Activated gamma-delta T cell treated with anti-CD3 and anti-CD28 coated beads, Interleukin-2, amount 50 U/mL, for 16 hours (primary cell): ENCODE measurements at regions not wholly inside any gene's neighbourhood (a gene's known extent, or its start where the extent isn't known, plus 50 kb on each side); places are given as distances from the start of the nearest gene placed in this dataset.
"Not testable (repeated sequence)": the region's sequence is repeated elsewhere in the genome, so short reads cannot be mapped to it uniquely, and the experiment has no call there.

ENCODE experiments used
- DNase-seq: peaks from one replicate; pipeline ENCODE4 v3.0.0-alpha.2; 2020; ENCODE audit warnings: low read depth

DNA sequence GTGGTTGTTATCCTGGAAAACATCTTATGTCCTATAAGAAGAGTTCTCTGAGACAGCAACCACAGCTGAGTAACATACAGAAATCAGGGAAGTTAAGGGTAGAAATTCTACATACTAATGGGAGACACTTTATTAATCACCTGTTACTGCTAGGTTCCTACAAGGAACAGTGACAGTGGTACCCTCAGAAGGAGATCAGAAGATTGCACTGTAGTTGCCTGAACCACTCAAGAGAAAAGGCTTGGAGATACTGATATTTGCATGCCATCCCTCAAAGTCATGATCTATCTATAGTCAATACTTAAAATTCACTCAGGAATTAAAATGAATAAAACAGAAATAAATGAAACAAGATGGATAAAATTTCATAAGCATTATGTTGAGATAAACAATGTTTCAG is 136.0 kb downstream of the LMLN start:
- DNase-seq, result no peak

DNA sequence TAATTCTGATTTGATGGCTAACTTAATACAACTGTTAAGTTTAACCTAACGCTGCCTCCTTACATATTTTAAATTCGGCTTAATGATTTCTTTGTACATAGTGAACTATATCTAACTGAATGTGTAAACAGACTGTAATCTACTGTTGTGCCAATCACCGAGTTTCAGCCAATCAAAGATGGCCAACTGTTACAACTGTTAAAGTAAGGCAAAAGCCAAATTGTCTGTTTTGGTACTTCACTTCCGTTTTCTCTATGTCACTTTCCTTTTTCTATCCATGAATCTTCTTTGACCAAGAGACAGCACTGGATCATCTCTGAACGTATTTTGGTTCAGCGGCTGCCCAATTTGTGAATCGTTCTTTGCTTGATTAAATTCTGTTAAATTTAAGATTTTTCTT is 137.0 kb downstream of the LMLN start:
- DNase-seq, result no peak

DNA sequence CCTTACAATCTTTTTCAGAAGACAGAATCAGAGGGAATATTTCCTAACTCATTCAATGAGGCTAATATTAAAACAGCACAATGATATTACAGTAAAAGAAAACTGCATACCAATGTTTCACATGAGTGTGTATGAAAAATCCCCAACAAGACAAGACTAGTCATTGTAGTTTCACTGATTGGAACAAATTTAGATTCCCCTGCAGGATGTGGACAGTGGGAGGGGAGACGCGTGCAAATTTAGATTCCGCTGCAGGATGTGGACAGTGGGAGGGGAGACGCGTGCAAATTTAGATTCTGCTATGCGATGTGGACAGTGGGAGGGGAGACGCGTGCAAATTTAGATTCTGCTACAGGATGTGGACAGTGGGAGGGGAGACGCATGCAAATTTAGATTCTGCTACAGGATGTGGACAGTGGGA is 138.7 kb downstream of the LMLN start:
- not testable (repeated sequence) for DNase-seq

DNA sequence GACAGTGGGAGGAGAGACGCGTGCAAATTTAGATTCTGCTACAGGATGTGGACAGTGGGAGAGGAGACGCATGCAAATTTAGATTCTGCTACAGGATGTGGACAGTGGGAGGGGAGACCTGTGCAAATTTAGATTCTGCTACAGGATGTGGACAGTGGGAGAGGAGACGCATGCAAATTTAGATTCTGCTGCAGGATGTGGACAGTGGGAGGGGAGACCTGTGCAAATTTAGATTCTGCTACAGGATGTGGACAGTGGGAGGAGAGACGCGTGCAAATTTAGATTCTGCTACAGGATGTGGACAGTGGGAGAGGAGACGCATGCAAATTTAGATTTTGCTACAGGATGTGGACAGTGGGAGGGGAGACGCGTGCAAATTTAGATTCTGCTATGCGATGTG is 143.1 kb downstream of the LMLN start:
- not testable (repeated sequence) for DNase-seq

DNA sequence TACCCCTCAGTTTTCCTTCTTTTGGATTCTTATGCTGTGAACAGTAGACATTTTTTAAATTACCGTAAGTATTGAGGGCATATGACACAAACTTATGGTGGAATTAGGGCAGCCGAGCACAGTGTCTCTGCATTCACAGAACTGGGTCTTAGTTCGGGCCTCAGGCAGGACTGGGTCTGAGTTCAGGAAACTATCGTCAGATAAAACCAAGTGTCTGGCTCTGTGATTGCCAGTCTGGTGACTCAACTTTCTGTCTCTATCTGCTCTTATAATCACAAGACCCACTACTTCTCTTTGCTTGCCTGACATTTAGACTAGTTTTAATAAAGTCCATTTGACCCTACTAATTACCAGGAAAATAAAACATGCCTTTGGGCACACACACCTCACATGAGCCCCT is 146.2 kb downstream of the LMLN start:
- no peak for DNase-seq

DNA sequence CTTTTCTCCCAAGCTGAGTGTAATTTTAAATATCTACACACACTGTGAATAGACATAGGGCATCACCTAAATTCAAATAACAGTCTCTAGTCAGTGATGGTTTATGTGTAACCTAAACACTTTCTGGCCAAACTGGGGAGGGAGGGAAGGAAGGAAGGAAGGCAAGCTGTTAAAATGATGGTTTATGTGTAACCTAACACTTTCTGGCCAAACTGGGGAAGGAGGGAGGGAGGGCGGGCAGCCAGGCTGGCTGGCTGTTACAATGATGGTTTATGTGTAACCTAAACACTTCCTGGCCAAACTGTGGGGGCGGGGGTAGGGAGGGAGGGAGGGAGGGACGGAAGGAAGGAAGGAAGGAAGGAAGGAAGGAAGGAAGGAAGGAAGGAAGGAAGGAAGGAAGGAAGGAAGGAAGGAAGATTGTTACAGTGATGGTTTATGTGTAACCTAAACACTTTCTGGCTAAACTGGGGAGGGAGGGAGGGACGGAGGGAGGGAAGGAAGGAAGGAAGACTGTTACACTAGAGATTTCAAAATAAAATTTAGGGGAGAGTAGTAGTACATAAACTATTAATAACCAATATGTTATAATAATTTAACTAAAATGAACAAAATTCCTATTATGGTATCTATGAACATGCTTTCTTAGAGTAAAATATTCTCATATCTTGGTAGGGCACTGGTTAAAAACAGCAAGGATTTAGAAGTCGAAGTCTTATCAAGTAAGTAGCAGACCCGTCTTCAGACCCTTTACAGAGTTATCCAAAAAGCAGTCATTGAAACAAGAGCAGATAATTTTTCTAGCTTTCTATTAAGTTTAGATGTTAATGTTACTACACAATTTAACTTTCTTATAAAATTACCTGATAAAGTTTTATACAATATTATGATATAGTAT is 148.1 kb downstream of the LMLN start:
- DNase-seq, result no peak

DNA sequence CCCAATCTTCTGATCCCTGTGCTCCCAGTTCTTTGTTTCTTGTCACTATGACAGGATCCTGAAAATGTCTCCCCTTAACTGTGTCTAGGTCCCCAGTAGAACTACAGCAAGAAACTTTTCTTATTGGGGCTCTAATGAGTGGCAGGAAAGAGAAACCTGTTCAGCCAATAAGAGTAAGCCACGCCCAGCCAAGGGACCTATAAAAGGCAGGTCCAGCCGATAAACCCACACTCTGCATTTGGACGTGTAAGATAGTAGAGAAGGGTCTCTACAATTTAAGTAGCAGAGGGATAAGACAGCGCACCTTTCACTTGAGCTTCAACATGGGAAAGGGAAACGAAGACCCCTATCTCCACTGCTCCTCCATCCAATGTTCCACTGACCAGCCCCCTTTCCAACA is 149.9 kb downstream of the LMLN start:
- no peak for DNase-seq

DNA sequence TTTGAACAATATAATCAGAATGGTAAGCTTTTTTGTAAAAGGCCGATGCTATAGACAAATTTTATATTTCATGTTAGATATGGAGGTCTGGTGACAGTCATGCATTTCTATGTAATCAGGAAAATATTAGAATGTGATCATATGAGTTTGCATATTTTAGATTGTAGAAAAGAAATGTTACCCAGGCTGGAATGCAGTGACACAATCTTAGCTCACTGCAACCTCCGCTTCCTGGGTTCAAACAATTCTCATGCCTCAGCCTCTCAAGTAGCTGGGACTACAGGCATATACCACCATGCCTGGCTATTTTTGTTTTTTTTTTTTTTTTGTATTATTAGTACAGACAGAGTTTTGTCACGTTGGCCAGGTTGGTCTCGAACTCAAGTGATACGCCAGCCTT is 152.0 kb downstream of the LMLN start:
- DNase-seq, result no peak

DNA sequence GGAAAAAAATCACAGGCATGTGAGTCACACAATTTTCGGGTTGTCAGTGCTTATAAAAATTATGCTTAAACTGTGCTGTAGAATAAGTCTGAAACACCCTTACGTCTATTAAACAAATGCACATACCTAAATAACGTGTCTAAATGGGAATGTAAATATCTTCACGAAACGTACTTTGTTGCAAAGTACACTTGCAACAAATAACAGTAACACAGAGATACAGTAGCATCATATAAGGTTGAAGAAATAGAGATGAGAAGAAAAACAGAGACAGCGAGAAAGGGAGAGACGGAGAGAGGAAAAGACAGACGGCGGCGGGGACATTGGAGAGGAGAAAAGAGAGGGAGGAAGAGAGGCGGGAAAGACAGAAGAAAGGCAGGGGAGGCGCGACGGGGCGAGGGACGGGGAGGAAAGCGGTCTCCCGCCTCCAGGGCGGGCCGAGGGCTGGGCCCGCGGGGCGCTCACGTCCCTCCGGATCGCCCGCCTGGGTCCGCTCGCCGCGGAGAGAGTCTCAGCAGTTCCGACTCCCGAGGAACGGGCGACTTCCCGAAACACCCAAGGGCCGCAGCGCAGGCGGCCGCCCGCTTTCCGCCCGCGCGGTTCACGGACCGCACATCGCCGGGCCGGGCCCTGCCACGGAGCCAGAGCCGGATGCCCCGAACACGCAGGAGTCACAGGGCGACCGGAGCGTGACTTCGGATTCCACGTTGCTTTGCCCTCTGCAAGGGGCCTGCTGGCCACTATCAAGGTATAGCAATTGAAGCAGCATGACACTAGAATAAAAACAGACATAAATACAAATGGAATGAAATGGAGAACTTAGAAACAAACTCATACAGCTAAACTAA is 153.4 kb downstream of the LMLN start:
- DNase-seq, result no peak

DNA sequence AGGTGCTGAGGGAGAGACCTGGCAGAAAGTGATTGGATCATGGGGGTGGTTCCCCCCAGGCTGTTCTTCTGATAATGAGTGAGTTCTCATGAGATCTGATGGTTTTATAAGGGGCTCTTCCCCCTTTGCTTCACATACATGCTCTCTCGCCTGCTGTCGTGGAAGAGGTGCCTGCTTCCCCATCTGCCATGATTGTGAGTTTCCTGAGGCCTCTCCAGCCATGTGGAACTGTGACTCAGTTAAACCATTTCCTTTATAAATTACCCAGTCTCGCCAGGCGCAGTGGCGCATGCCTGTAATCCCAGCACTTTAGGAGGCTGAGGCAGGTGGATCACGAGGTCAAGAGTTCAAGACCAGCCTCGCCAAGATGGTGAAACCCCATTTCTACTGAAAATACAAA is 154.5 kb downstream of the LMLN start:
- DNase-seq, result not testable (repeated sequence)

DNA sequence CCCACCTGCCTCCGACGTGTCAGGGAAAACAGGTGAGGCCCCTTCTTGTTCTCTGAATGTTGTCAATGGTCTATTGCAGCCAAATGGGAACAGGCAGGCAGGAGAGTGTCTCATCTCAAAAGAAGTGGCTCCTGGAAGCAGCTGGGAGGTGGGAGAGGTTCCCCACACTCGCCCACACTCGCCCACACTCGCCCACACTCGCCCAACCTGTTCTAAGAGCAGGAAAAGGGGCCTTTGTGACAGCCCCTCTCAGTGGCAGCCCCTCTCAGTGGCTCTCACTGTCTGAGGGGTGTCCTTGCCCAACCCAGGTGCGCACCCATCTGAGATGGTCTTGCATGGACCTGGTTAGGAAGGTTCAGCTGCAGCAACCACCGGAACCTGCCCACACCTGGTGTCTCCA is 162.2 kb downstream of the LMLN start:
- not testable (repeated sequence) for DNase-seq

DNA sequence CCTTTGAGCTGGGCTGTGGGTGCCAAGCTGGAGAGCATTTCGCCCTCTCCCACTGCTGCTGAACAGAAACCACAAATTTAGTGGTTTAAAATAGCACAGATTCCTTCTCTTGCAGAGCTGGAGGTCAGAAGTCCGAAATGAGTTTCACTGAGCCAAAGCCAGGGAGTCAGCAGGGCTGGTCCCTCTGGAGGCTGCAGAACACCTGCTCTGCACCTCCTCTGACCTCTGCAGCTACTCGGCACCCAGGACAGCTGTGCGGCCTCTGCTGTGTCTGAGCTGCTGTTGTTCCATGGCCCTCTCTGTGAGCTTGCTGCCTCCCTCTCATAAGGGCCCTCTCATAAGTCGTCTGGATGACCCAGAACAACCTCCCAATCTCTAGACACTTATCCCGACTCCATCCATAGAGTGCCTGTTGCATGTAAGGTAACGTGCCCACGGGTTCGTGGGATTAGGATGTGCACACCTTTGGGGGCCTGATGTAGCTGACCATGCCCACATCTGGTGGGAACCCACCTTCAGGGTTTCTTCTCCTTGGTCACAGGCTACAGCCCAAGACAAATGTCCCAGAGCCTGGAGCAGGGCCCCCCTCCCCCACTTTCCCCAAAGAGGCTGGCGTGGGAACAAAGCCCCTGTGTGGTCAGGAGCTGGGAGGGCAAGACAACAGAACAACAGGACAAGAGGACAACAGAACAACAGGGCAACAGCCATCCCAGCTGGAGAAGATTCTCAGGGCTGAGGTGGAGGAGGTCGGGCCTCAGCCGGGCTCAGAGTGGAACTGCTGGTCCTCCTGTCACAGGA is 177.2 kb downstream of the LMLN start:
- not testable (repeated sequence) for DNase-seq

DNA sequence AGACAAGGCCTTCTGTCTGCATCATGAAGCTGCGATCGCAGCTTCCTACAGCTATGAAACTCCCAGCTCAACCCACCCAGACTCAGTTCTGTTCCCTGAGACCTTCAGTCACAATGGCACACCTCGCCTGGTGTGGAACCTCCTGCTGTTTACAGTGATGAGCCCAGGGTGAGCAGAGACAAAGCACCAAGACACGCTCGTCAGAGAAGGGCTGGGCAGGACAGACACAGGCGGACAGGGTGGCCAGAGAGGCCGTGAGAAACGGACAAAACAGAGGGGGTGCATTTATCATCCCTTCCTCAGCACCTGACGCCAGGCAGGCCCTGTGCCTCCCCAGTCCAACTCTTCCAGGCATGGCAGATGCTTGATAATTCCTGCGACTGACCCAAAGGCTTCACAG is 178.2 kb downstream of the LMLN start:
- not testable (repeated sequence) for DNase-seq

DNA sequence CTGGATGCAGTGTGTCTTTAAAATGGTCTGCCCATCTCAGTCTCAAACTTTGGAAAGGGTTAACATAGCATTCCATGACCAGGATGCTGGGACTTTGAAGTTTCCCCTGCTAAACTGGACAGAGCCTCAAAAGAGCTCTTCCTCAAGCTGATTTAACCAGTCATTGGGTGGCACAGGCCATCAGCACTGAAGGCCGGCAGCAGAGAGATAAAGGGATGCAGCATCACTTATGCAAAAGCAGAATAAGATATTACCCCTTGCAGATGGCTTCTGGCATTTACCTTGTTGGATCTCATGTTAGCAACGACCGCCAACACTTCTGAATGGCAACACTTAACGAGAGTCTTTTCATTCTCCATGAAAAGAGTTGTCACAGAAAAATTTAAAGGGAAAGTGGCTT is 179.0 kb downstream of the LMLN start:
- DNase-seq, result not testable (repeated sequence)

DNA sequence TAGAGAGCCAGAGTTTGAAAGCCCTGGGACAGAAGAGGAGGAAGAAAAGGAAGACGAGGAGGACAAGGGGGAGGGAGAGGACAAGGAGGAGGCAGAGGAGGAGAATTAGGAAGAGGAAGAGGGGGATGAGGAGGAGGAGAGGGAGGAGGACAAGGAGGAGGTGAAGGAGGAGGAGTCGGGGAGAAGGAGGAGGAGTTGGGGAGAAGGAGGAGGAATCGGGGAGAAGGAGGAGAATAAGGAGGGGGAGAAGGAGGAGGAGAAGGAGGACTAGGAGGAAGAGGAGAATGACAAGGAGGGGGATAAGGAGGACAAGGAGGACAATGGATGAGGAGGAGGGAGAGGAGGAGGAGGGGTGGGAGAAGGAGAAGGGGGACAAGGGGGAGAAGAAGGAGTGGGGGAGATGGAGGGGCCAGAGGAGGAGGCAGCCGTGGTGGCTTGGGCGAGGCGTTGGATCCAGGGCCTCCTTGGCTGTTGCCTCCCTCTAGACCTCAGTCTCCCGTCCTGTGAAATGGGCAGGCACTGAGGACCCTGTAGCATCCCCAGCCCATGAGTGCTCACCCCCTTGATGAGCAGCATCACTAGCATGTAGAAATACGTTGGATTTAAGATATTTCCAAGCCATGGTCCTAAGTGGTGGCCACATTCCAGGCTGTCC is 179.6 kb downstream of the LMLN start:
- DNase-seq, result not testable (repeated sequence)

DNA sequence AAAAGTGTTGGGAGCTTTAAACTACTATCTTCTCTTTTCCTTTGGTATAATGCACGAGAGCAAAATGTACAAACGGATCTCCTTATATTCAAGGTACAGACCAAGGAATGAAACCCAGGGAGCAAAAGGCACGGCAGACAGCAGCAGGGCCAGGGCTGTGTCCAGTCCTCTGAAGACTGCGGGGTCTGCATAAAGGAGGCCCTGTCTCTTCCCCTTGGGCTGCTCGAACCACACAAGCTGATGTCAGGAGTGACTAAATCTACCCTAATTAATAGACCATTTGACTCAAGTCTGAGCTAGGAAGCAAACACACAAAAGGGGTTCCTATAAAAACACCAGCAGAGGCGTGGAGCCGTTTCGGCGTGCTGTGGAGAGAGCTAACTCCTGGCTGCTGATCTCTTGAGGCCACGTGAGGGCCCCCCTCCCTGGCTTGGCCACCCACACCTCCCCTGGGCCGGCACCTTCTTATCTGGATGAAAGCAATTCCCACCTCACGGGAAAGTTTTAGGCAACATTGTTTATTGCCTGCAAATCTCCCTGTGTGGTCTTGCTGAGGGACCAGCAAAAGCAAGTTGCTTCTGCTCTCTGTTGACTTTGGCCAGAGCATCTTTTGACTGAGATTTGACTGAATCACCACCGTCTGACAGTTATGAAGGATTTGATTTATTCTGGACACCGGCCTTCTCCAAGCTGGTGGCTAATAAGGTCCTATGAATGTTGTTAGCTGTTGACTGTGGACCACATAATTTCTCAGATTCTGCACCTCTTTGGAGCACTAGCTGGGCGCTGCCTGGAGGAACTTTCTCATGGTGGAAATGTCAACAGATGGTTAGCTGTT is 183.5 kb downstream of the LMLN start:
- DNase-seq, result not testable (repeated sequence)

DNA sequence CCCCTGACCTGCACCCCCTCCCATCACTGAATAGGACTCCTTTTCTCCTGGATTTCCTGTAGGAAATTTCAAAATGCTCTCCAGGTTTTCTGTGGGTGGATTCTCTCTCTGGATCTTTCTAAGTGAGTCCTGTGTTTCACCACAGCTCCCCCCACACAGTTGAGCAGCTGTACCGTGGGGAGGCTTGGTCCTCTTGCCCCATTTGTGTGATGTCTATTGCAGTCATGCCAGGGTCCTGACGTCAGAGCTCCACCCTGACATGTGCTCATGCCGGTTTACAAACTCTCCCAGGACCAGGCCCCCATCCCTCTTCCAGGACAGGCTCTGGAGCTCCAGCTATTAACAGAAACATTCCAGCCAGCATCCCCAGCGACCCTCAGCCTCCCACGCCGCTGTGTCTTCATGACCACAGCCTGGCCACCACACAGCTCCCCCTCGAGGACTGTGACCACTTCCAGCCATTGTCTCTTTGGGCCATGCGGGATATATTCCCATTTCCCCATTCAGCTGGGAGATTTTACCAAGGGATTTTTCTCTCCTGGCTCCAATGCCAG is 185.3 kb downstream of the LMLN start:
- DNase-seq, result not testable (repeated sequence)

DNA sequence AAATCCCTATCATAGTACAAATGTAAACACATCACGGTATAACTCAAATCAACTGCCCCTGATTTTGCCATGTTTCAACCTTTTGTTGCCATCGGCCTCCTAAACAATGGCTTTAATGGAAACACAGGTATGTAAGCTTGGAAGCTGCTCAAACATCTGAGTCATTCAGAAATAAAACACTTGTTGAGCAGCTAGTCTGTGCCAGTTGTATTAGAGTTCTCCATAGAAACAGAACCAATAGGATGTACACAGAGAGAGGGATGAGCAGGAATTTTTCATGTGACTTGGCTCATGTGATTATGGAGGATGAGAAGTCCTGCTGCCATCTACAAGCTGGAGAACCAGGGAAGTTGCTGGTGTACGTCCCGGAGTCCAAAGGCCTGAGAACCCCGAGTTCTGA is 186.1 kb downstream of the LMLN start:
- not testable (repeated sequence) for DNase-seq

DNA sequence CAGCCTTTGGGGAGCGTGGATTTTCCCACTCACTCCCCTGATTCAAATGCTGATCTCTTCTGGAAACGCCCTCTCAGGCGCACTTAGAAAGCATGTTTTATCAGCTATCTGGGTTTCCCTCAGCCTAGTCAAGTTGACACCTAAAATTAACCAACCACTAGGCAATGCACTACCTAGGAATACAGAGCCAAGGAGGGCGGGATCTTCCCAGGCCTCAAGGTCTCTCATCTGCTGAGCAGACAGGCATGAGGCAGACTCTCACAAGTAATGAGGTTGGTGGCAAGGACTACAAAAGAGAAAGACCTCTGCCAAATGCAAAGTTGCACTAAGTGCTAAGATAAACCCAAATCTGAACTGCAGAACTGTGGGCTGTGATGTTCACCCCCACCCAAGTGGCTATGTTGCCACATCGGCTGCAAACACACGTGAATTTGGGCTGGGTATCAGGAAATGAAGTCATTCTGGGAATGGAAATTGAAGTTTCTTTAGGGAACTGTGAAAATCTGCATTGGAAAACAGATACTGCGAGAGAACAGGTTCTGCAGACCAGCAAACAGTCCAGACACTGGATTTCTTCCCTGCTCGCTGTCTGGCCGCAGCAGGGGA is 186.6 kb downstream of the LMLN start:
- DNase-seq, result not testable (repeated sequence)

DNA sequence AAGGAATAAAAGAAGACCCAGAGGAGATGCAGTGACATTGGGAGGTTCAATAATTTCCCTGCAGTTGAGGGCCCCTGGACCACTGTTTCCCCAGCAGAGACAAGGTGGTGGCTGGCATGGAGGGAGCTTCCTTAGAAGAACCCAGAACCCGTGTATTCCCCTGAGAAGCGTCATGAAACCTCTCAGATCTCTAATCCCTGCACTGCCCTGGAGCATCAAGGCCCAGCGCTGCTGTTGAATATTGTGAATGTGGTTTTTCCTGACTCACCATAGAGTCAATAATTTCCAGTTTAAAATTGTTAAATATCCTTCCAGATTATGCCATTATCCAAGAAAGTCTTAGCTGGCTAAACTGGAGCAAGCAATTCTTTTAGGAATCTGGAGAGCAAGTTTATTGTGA is 187.2 kb downstream of the LMLN start:
- DNase-seq, result not testable (repeated sequence)
